Mesodermal cell (in vitro differentiated cells): ENCODE measurements at regions not wholly inside any gene's neighbourhood (a gene's known extent, or its start where the extent isn't known, plus 50 kb on each side); places are given as distances from the start of the nearest gene placed in this dataset.

Source experiments
- H3K27ac ChIP-seq: 2 replicates; pipeline ENCODE4 v1.7.0; 2013; ENCODE audit warnings: mild to moderate bottlenecking, low read depth, low read length, moderate library complexity; ENCODE audit not compliant: severe bottlenecking
- H3K36me3 ChIP-seq: 2 replicates; pipeline ENCODE4 v1.7.1; 2013; ENCODE audit warnings: mild to moderate bottlenecking, low read length, moderate library complexity; ENCODE audit not compliant: control insufficient read depth, insufficient read depth
- H3K4me1 ChIP-seq: one replicate; pipeline ENCODE4 v1.7.1; 2013; ENCODE audit warnings: mild to moderate bottlenecking, low read length; ENCODE audit not compliant: insufficient read depth, control insufficient read depth, poor library complexity, severe bottlenecking
- H3K4me3 ChIP-seq: 2 replicates; pipeline ENCODE4 v1.7.0; 2013; ENCODE audit warnings: low read length, control low read depth, mild to moderate bottlenecking; ENCODE audit not compliant: insufficient read depth, poor library complexity, severe bottlenecking; ENCODE audit errors: extremely low read depth
- H3K9me3 ChIP-seq: 2 replicates; pipeline ENCODE4 v1.7.1; 2013; ENCODE audit warnings: mild to moderate bottlenecking, low read length, moderate library complexity; ENCODE audit not compliant: control insufficient read depth
- WGBS, 2 experiments: methylation state at CpG; one replicate each; pipeline ENCODE4 v1.1.5; 2013; ENCODE audit warnings: missing lambda C conversion rate in 2 of 2; ENCODE audit not compliant: insufficient coverage in 2 of 2; 5-methylcytosine and 5-hydroxymethylcytosine counted together

DNA sequence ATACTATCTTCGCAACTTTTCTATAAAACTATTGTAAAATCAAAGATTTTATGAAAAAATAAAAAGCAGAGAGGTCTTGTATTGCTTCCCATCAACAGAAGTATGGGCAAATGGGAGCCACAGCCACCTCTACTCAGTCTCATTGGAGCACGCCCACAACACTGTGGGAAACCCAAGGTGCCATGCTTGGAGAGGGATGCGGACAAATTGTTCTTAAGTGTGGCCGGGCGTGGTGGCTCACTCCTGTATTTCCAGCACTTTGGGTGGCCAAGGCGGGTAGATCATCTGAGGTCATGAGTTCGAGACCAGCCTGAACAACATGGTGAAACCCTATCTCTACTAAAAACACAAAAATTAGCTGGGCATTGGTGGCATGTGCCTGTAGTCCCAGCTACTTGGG is 498.2 kb upstream of the SOX5 start:
- WGBS, 2 experiments, result 95 to 98% methylated on average over 2 to 6 of the region's 7 CpGs
- Histone ChIP-seq H3K27ac (no peak overlapping the region), H3K36me3 (no peaks in the 10 kb centered on the region), H3K9me3 (no peaks in the 10 kb centered on the region), H3K4me3 (no peak overlapping the region), H3K4me1 (no peaks in the 10 kb centered on the region)

DNA sequence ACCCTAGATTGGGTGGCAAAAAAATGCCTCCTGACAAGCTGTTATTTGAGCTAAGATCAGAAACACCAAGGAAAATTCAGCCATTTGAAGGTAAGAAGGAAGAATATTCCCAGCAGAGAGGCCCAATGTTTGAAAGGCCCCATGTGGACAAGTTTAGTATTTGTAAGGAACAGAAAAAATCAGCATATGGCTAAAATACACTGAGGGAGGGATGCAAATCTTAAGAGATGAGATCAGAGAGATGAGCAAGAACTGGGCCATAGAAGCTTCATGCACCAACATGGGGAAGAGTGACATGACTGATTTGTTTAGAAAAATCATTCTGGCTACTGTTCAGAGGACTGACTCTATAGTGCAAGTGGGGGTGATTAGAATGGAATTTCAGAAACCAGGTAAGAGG is 496.8 kb upstream of the SOX5 start:
- no peaks in the 10 kb centered on the region for H3K4me1 ChIP-seq
- H3K36me3 ChIP-seq, result no peaks in the 10 kb centered on the region
- H3K9me3 ChIP-seq, result no peaks in the 10 kb centered on the region
- H3K4me3 ChIP-seq, result no peak overlapping the region
- H3K27ac ChIP-seq, result no peak overlapping the region

DNA sequence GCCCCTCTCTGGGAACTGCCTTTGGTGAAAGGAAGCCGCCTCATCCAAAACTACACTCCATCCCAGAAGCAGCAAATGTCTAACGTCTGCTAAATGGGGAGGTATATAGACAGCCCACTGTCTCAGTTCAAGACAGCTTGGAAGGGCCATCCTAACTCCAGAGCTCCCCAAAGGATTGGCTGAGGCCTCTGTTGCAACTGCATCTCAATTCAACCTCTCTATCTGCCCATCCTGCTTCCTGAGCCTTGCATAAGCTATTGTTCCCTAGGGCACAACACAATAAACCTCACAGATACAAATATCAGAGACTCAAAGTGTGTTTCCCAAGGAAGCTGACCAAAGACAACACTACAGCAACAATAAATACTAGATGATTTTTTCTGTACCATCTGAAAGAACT is 495.2 kb upstream of the SOX5 start:
- Histone ChIP-seq H3K9me3 (no peaks in the 10 kb centered on the region), H3K36me3 (no peaks in the 10 kb centered on the region), H3K4me1 (no peaks in the 10 kb centered on the region), H3K27ac (no peak overlapping the region), H3K4me3 (no peak overlapping the region)
- WGBS, 2 experiments, result 100% methylated on average over 2 of the region's 2 CpGs; no CpG with 5 or more reads in 1 of the 2 experiments

DNA sequence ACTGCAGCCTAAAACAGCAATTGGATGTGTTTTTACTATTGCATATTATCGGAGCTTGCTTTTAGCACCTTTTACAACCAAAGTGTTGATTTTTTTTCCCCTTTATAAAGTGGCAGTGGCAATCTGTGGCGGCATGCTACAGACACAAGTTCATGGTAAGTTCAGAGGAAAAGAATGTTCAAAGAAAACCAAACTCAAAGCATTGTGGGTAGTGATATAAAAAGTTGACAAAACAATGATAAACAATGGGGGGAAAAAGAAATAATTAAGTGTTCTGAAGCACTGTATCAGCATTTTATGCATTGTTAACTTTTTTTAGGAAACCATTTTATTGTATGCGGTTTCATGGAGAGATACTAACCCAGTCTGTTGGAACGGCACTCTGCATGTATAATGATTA is 492.0 kb upstream of the SOX5 start:
- H3K4me1 ChIP-seq, result no peaks in the 10 kb centered on the region
- WGBS, 2 experiments, result 100% methylated on average over 1 to 2 of the region's 4 CpGs
- no peaks in the 10 kb centered on the region for H3K9me3 ChIP-seq
- H3K27ac ChIP-seq, result no peak overlapping the region
- no peak overlapping the region for H3K4me3 ChIP-seq
- H3K36me3 ChIP-seq, result no peaks in the 10 kb centered on the region

DNA sequence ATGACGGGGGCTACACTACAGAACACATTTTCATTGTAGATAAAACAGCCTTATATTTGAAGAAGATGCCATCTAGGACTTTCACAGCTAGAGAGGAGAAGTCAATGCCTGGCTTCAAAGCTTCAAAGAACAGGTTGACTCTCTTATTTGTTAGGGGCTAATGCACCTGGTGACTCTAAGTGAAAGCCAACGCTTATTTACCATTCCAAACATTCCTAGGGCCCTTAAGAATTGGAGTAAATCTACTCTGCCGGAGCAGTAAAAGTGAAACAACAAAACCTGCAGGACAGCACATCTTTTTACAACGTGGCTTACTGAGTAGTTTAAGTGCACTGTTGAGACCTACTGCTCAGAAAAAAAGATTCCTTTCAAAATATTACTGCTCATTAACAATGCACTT is 487.2 kb upstream of the SOX5 start:
- H3K4me3 ChIP-seq, result no peak overlapping the region
- 93 to 100% methylated on average over 1 to 3 of the region's 4 CpGs for WGBS, 2 experiments
- H3K27ac ChIP-seq, result no peak overlapping the region
- H3K4me1 ChIP-seq, result no peaks in the 10 kb centered on the region
- H3K36me3 ChIP-seq, result no peaks in the 10 kb centered on the region
- no peaks in the 10 kb centered on the region for H3K9me3 ChIP-seq

DNA sequence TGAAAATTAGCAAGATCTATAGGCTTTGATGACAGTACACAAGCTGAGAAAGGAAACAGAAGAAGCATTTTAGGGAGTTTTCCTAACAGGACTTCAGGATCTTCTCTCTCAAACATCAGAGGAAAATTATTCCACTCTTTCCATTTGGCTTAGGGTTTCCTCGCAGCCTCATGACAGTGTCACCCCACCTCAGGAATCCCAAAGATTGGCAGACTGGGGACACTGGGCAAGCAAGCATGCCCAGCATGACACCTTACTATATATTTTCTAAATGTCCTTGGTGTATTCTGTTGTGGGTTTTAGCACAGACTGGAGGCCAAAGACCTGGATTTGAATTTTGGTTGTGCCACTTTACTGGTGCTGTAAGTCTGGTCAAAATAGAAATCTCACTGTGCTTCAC is 482.4 kb upstream of the SOX5 start:
- 89% methylated on average over 1 of the region's 1 CpG; no CpG with 5 or more reads in 1 of the 2 experiments for WGBS, 2 experiments
- no peaks in the 10 kb centered on the region for H3K36me3 ChIP-seq
- H3K27ac ChIP-seq, result no peak overlapping the region
- no peaks in the 10 kb centered on the region for H3K9me3 ChIP-seq
- no peaks in the 10 kb centered on the region for H3K4me1 ChIP-seq
- H3K4me3 ChIP-seq, result no peak overlapping the region

DNA sequence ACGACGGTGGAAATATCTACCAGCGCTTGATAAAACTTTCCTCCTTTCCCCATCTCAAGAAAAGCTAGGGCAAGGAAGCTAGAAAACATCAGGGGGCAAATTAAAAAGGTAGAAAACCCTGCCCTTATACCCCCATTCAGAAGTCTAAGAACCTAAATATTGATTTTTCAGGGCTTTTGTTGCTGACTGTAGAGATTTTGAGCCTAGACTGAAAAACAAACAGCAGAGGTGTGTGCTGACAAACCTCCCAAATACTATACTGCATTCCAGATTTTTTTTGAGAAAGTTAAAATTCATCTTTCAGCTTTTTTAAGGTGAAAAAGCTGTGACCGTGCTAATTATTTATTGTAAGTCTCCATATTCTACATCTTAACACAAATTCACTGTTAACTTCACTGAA is 478.3 kb upstream of the SOX5 start:
- H3K36me3 ChIP-seq, result no peaks in the 10 kb centered on the region
- no peaks in the 10 kb centered on the region for H3K4me1 ChIP-seq
- no CpG with 5 or more reads among the region's 4 CpGs for WGBS, 2 experiments

DNA sequence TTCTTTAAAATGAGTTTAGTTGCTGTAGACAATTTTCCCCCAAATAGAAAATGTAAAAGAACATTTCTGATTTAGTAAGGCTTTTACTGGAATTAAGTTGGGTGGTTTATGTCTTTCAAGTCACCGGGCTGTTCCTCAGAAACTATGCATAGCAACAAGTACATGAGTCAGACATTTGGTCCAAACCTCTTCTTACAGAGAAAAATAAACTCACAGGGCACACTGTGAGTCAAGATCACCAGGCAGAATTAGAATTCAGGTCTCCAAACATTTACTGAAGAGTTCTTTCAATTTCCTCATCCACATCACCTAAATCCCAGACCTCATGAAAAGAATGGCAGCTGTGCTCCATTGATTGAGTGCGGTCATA is 476.1 kb upstream of the SOX5 start:
- Histone ChIP-seq H3K4me1 (no peaks in the 10 kb centered on the region), H3K9me3 (no peaks in the 10 kb centered on the region), H3K36me3 (no peaks in the 10 kb centered on the region), H3K27ac (no peak overlapping the region), H3K4me3 (no peak overlapping the region)
- WGBS, 2 experiments, result 100% methylated on average over 1 of the region's 2 CpGs; no CpG with 5 or more reads in 1 of the 2 experiments

More for the DNA sequence above, 478.3 kb upstream of the SOX5 start:
- no peak overlapping the region for H3K27ac ChIP-seq
- no peak overlapping the region for H3K4me3 ChIP-seq
- H3K9me3 ChIP-seq, result no peaks in the 10 kb centered on the region

DNA sequence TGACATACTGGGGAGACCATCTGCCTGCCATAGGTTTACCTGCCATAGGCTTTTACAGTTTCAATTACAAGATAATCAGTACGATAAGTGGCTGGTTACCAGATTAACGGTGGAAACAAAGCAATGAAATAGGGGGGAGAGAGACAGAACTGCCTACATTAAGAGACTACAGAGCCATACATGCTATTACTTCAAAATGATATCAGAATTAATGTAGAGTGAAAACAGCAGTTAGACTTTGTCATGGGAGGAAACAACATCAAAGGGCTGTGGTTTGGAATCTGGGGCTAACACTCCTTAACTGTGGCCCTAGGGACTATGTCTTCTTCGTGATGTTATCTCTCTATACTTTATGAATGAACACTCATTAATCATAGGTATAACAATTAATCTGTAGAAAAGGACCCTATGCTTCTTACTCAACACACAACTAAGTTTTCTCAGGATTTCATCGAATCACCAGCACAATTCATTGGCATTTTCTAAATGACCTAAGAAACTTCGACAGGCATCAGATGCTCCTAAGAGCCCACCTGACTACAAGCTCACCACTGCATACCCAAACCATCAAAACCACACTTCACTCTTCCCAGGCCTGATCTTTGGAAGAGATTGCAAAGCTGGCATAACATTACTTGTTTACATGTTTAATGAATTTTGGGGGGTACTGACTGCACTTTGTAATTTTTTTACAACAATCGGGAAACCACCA is 475.6 kb upstream of the SOX5 start:
- H3K27ac ChIP-seq, result no peak overlapping the region
- WGBS, 2 experiments, result 93 to 100% methylated on average over 1 to 3 of the region's 6 CpGs
- no peaks in the 10 kb centered on the region for H3K36me3 ChIP-seq
- H3K9me3 ChIP-seq, result no peaks in the 10 kb centered on the region
- H3K4me3 ChIP-seq, result no peak overlapping the region
- no peaks in the 10 kb centered on the region for H3K4me1 ChIP-seq

DNA sequence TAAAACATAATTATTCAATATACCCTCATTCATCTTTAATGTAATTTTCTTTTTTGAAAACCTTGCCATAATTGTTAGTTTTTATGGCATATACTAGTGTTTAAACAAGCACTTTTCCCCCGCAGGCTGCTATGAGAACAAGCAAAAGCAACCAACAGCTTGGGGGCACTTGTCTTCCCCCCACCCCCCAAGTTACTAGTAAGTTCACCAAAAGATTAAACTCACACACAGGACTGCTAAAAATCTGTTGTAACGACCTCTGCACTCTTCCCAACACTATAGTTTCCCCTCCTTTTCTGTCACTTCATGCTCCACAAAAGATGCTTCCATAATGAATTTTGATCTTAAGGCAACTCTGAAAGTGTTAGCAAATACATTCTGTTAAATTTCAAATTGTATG is 474.9 kb upstream of the SOX5 start:
- no peaks in the 10 kb centered on the region for H3K36me3 ChIP-seq
- no peak overlapping the region for H3K27ac ChIP-seq
- H3K4me1 ChIP-seq, result no peaks in the 10 kb centered on the region
- no peak overlapping the region for H3K4me3 ChIP-seq
- H3K9me3 ChIP-seq, result no peaks in the 10 kb centered on the region
- WGBS, 2 experiments, result 80% methylated on average over 1 of the region's 2 CpGs; no CpG with 5 or more reads in 1 of the 2 experiments

DNA sequence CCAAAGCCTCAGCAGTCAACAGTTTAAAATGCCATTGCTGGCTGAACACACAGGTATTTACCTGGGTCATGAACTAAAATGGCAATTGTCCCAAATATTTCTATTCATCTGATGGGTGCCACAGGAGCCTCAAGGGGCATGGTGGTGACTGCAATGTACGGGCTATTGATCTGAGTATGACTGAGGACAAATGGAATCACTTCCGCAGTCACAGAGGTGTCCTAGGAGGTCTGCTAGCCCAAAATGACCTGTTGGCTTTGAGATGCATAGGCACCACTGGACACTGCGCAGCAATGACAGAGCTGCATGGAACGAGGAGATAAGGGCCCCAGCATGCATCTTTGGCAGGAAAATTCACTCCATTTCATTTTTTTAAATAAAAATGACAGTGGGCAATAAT is 474.1 kb upstream of the SOX5 start:
- WGBS, 2 experiments, result 84 to 89% methylated on average over 4 of the region's 4 CpGs
- H3K36me3 ChIP-seq, result no peaks in the 10 kb centered on the region
- H3K4me3 ChIP-seq, result no peak overlapping the region

More for the DNA sequence above, 474.1 kb upstream of the SOX5 start:
- no peaks in the 10 kb centered on the region for H3K4me1 ChIP-seq
- H3K27ac ChIP-seq, result no peak overlapping the region
- H3K9me3 ChIP-seq, result no peaks in the 10 kb centered on the region
